Epithelial cell of prostate (primary cell): ENCODE measurements at regions not wholly inside any gene's neighbourhood (a gene's known extent, or its start where the extent isn't known, plus 50 kb on each side); places are given as distances from the start of the nearest gene placed in this dataset.

Experiments used
- DNase-seq: peaks from one replicate; pipeline ENCODE4 v3.0.0-alpha.2; 2011; ENCODE audit warnings: low read depth, low spot score
- H3K27ac ChIP-seq: fragments of 450-650 bp; 2 replicates; pipeline ENCODE4 v1.5.1; 2017; ENCODE audit warnings: mild to moderate bottlenecking

GRCh38 chr3:165895919-165896318, 58.7 kb upstream of the BCHE start:
- DNase-seq = no peak
- no peak overlapping the region for H3K27ac ChIP-seq

- DNase-seq = no peak
- H3K27ac ChIP-seq = no peak overlapping the region
These were observed 55.3 kb upstream of the BCHE start for GRCh38 chr3:165892565-165892964.
